CD4-positive, alpha-beta T cell (primary cell): ENCODE measurements at regions not wholly inside any gene's neighbourhood (a gene's known extent, or its start where the extent isn't known, plus 50 kb on each side); places are given as distances from the start of the nearest gene placed in this dataset.
"Not testable (repeated sequence)": the region's sequence is repeated elsewhere in the genome, so short reads cannot be mapped to it uniquely, and the experiment has no call there.

ENCODE experiments used
- ATAC-seq: fragments of 200-7000 bp; cut with Tn5 transposase; one replicate; pipeline ENCODE4 v1.10.0; 2022; ENCODE audit warnings: mild to moderate bottlenecking; ENCODE audit not compliant: poor library complexity
- CTCF ChIA-PET: fragments of 350-600 bp; sonication (Branson Sonifier 250); formaldehyde crosslinking; loops from one replicate; lab custom pipeline; 2021; ENCODE audit warnings: antibody characterized with exemption, inconsistent platforms; lab: Charles Lee
- POLR2A ChIA-PET: fragments of 350-600 bp; sonication (Branson Sonifier 250); formaldehyde crosslinking; loops from one replicate; lab custom pipeline; 2021; ENCODE audit warnings: antibody characterized with exemption, inconsistent platforms; lab: Charles Lee
- DNase-seq, 14 experiments: peaks; one replicate each; pipeline ENCODE4 v3.0.0-alpha.2; 2013 to 2020; ENCODE audit warnings: mixed read lengths in 2 of 14
- H3K27ac ChIP-seq, 2 donors: one replicate each; pipeline versions ENCODE4 v1.5.1 to v1.7.0; 2013; ENCODE audit warnings: low read length in 2 of 2, low read depth in 1 of 2, mild to moderate bottlenecking in 1 of 2
- H3K27me3 ChIP-seq, 2 experiments: 1 replicate in 1 of 2; 2 replicates in 1 of 2; pipeline versions ENCODE4 v1.6.1 to v1.7.0; 2013; ENCODE audit warnings: low read length in 2 of 2, control low read depth in 1 of 2, mild to moderate bottlenecking in 1 of 2, moderate library complexity in 1 of 2; ENCODE audit not compliant: insufficient read depth in 2 of 2, control insufficient read depth in 1 of 2
- H3K36me3 ChIP-seq: one replicate; pipeline ENCODE4 v1.6.1; 2013; ENCODE audit warnings: low read length, control low read depth; ENCODE audit not compliant: insufficient read depth
- H3K4me1 ChIP-seq: one replicate; pipeline ENCODE4 v1.6.1; 2013; ENCODE audit warnings: low read length, control low read depth; ENCODE audit not compliant: insufficient read depth
- H3K4me3 ChIP-seq: one replicate; pipeline ENCODE4 v1.5.1; 2013; ENCODE audit warnings: mild to moderate bottlenecking, low read length, moderate library complexity
- H3K9me3 ChIP-seq, 2 experiments: 1 replicate in 1 of 2; 2 replicates in 1 of 2; pipeline versions ENCODE4 v1.6.1 to v1.7.0; 2013; ENCODE audit warnings: low read length in 2 of 2, mild to moderate bottlenecking in 2 of 2, control low read depth in 1 of 2, moderate library complexity in 1 of 2; ENCODE audit not compliant: control insufficient read depth in 1 of 2, insufficient read depth in 1 of 2
- H3K27ac Mint-ChIP-seq: one replicate; pipeline ENCODE4 v1.8.0; 2020; ENCODE audit warnings: mixed read lengths
- H3K27me3 Mint-ChIP-seq: one replicate; pipeline ENCODE4 v1.8.0; 2021; ENCODE audit warnings: mixed read lengths
- H3K36me3 Mint-ChIP-seq: one replicate; pipeline ENCODE4 v1.8.0; 2021; ENCODE audit warnings: low read depth, mixed read lengths
- H3K4me1 Mint-ChIP-seq: one replicate; pipeline ENCODE4 v1.8.0; 2021; ENCODE audit warnings: low read depth, mixed read lengths
- H3K4me3 Mint-ChIP-seq: one replicate; pipeline ENCODE4 v1.8.0; 2020; ENCODE audit warnings: mild to moderate bottlenecking, mixed read lengths
- H3K9me3 Mint-ChIP-seq: one replicate; pipeline ENCODE4 v1.8.0; 2020; ENCODE audit warnings: mixed read lengths
- intact Hi-C, 2 experiments: fragments of 100-400 bp; cut with DNase I in 1 of 2; cut with micrococcal nuclease in 1 of 2; formaldehyde crosslinking; loops; one replicate each; pipeline versions ENCODE4 v1.15.1 to v1.9.0; 2023 to 2025; cut with DNase I, micrococcal nuclease
- TF ChIP-seq, protein P1 (sequence below): fragments of 200-600 bp; IDR thresholded peaks from one replicate; pipeline ENCODE4 v1.8.0; 2022; ENCODE audit warnings: antibody characterized with exemption, mild to moderate bottlenecking

DNA sequence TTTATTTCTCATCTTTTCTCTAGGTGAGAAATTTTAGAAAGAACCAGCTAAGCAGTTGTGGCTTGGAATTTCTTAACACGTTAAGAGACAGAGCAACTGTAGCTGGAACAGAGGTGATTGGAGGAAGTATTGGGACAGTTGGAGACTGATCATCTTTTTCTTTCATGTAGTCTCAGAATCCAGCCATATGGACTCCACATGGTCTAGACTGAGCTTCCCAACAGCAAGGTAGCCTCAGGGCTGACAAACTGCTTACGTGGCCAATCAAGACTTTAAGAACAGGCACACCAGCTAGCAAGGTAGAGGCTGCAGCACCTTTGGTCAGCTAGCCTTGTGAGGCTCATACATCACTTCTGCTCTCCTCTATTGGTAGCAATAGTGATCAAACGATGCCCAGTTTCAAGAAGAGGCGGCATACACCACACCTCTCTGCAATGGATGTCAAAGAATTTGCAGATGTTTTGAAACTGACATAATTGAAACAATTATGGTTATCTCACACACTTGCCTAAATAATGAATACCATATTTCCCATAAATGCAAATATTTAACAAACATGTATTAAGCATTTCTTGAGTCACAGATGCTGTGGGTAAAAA, 590.5 kb upstream of the SLC35B3 start:
- ATAC-seq (no peak), DNase-seq (no peak)
- POLR2A ChIA-PET, result interaction anchor here (1.8 kb wide), 1 partner anchor 59 kb away, joined by 4 read pairs; no protein-coding TSS in a partner anchor
- Histone ChIP-seq H3K4me3 (no peak overlapping the region), H3K4me1 (no peaks in the 10 kb centered on the region), H3K9me3 (no peaks in the 10 kb centered on the region), H3K36me3 (no peaks in the 10 kb centered on the region), H3K27me3 (peaks cover 0 to 3% of the 10 kb centered on the region in 2 experiments), H3K27ac (no peak overlapping the region)
- Mint-ChIP-seq H3K36me3 (no peaks in the 10 kb centered on the region), H3K9me3 (peaks cover 2% of the 10 kb centered on the region), H3K4me1 (peaks cover 13% of the 10 kb centered on the region), H3K4me3 (peak overlapping the region; percentile 22), H3K27ac (no peak overlapping the region), H3K27me3 (peaks cover 17% of the 10 kb centered on the region)
- TF ChIP-seq, protein P1, sequence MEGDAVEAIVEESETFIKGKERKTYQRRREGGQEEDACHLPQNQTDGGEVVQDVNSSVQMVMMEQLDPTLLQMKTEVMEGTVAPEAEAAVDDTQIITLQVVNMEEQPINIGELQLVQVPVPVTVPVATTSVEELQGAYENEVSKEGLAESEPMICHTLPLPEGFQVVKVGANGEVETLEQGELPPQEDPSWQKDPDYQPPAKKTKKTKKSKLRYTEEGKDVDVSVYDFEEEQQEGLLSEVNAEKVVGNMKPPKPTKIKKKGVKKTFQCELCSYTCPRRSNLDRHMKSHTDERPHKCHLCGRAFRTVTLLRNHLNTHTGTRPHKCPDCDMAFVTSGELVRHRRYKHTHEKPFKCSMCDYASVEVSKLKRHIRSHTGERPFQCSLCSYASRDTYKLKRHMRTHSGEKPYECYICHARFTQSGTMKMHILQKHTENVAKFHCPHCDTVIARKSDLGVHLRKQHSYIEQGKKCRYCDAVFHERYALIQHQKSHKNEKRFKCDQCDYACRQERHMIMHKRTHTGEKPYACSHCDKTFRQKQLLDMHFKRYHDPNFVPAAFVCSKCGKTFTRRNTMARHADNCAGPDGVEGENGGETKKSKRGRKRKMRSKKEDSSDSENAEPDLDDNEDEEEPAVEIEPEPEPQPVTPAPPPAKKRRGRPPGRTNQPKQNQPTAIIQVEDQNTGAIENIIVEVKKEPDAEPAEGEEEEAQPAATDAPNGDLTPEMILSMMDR, result no peak
- CTCF ChIA-PET, result no interaction called here
- intact Hi-C loops, result no loop called here

- no peaks in the 10 kb centered on the region for H3K4me1 ChIP-seq
- peak overlapping the region; percentile 52 for H3K4me3 Mint-ChIP-seq
- H3K27me3 ChIP-seq, result peaks cover 0 to 3% of the 10 kb centered on the region in 2 experiments
- TF ChIP-seq, protein P1, result no peak
- peaks cover 13% of the 10 kb centered on the region for H3K4me1 Mint-ChIP-seq
- H3K36me3 ChIP-seq, result no peaks in the 10 kb centered on the region
- no peak overlapping the region for H3K27ac Mint-ChIP-seq
- no peaks in the 10 kb centered on the region for H3K9me3 ChIP-seq
- DNase-seq (no peak), ATAC-seq (no peak)
- ChIA-PET POLR2A (interaction anchor here (1.8 kb wide), 1 partner anchor 59 kb away, joined by 4 read pairs; no protein-coding TSS in a partner anchor), CTCF (no interaction called here)
- no peak overlapping the region for H3K4me3 ChIP-seq
- no peak overlapping the region for H3K27ac ChIP-seq
- intact Hi-C loops, result no loop called here
- no peaks in the 10 kb centered on the region for H3K36me3 Mint-ChIP-seq
- H3K9me3 Mint-ChIP-seq, result peaks cover 2% of the 10 kb centered on the region
- H3K27me3 Mint-ChIP-seq, result peaks cover 17% of the 10 kb centered on the region
Observed at GRCh38 chr6:9025228-9025627, 589.9 kb upstream of the SLC35B3 start.

DNA sequence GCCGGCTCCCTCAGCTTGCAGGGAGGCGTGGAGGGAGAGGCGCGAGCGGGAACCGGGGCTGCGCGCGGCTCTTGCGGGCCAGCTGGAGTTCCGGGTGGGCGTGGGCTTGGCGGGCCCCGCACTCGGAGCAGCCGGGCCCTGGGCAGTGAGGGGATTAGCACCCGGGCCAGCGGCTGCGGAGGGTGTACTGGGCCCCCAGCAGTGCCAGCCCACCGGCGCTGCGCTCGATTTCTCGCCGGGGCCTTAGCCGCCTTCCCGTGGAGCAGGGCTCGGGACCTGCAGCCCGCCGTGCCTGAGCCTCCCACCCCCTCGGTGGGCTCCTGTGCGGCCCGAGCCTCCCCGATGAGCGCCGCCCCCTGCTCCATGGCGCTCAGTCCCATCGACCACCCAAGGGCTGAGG, 588.9 kb upstream of the SLC35B3 start:
- POLR2A ChIA-PET, result interaction anchor here (1.8 kb wide), 1 partner anchor 60 kb away, joined by 4 read pairs; no protein-coding TSS in a partner anchor
- H3K9me3 ChIP-seq, H3K36me3 ChIP-seq, ATAC-seq, H3K27me3 ChIP-seq, H3K4me3 Mint-ChIP-seq, H3K9me3 Mint-ChIP-seq, CTCF ChIA-PET, intact Hi-C loops, H3K27ac Mint-ChIP-seq, H3K4me3 ChIP-seq, H3K27ac ChIP-seq, DNase-seq, H3K4me1 ChIP-seq, H3K36me3 Mint-ChIP-seq: not testable (repeated sequence)
- H3K27me3 Mint-ChIP-seq, result peaks cover 17% of the 10 kb centered on the region
- H3K4me1 Mint-ChIP-seq, result peaks cover 13% of the 10 kb centered on the region

GRCh38 chr6:9020001-9020400, 584.7 kb upstream of the SLC35B3 start:
- Histone ChIP-seq H3K4me3 (no peak overlapping the region), H3K36me3 (no peaks in the 10 kb centered on the region), H3K9me3 (no peaks in the 10 kb centered on the region), H3K27me3 (no peaks in the 10 kb centered on the region), H3K4me1 (no peaks in the 10 kb centered on the region), H3K27ac (no peak overlapping the region)
- intact Hi-C loops, result no loop called here
- H3K4me1 Mint-ChIP-seq, result peaks cover 3% of the 10 kb centered on the region
- ChIA-PET CTCF (no interaction called here), POLR2A (no interaction called here)
- H3K27ac Mint-ChIP-seq, result no peak overlapping the region
- H3K9me3 Mint-ChIP-seq, result no peaks in the 10 kb centered on the region
- no peak overlapping the region for H3K4me3 Mint-ChIP-seq
- no peak for ATAC-seq
- H3K27me3 Mint-ChIP-seq, result no peaks in the 10 kb centered on the region
- no peak for DNase-seq
- no peaks in the 10 kb centered on the region for H3K36me3 Mint-ChIP-seq
- TF ChIP-seq, protein P1, result no peak
